ENCODE measurements at regions not wholly inside any gene's neighbourhood (a gene's known extent, or its start where the extent isn't known, plus 50 kb on each side); places are given as distances from the start of the nearest gene placed in this dataset.

GRCh38 chr2:236403125-236403524 lies 138.9 kb upstream of the ASB18 start:
- no peak overlapping the region for H2AFZ ChIP-seq (ENCODE audit: low read depth, low read length)
- H3K27me3 ChIP-seq (ENCODE audit: insufficient read depth, low read depth, low read length), result no peaks in the 10 kb centered on the region
- no peak for TF ChIP-seq POLR2AphosphoS5 (IDR thresholded peaks at IDR 0.05)
- no peak for TF ChIP-seq SMC3 (conservative IDR thresholded peaks at IDR 0.05; ENCODE audit: poor library complexity)
- no peak for TF ChIP-seq EP300 (conservative IDR thresholded peaks at IDR 0.05; ENCODE audit: poor library complexity, severe bottlenecking)
- no peak for TF ChIP-seq MXI1 (conservative IDR thresholded peaks at IDR 0.05; ENCODE audit: poor library complexity, severe bottlenecking)
- no peak for TF ChIP-seq TAF1 (IDR thresholded peaks at IDR 0.05; ENCODE audit: low read depth)

GRCh38 chr2:236403811-236404210 lies 139.6 kb upstream of the ASB18 start:
- Histone ChIP-seq H4K20me1 (ENCODE audit: insufficient read depth) (no peaks in the 10 kb centered on the region), H3K27ac (ENCODE audit: low read length) (no peak overlapping the region), H3K9me3 (ENCODE audit: low read length) (peaks cover 7% of the 10 kb centered on the region), H3K4me2 (ENCODE audit: low read length) (no peak overlapping the region), H3K4me3 (ENCODE audit: low read length) (no peak overlapping the region), H3K9ac (ENCODE audit: low read length) (no peak overlapping the region), H3K36me3 (ENCODE audit: insufficient read depth, low read length) (no peaks in the 10 kb centered on the region), H3K9me2 (ENCODE audit: insufficient read depth, low read length) (no peaks in the 10 kb centered on the region), H2AFZ (ENCODE audit: low read depth, low read length) (no peak overlapping the region), H3K79me2 (replicated peaks; ENCODE audit: insufficient read depth, low read length) (no peaks in the 10 kb centered on the region), H3K27me3 (ENCODE audit: insufficient read depth, low read depth, low read length) (no peaks in the 10 kb centered on the region), H3F3A (ENCODE audit: insufficient read depth, low read length, poor library complexity, severe bottlenecking) (no peaks in the 10 kb centered on the region)
- no peak for TF ChIP-seq REST (IDR thresholded peaks at IDR 0.05; ENCODE audit: borderline replicate concordance)
- TF ChIP-seq POLR2AphosphoS5 (IDR thresholded peaks at IDR 0.05), result no peak
- no peak for TF ChIP-seq CTCF (IDR thresholded peaks at IDR 0.05; ENCODE audit: poor library complexity, severe bottlenecking)
- TF ChIP-seq RAD21 (conservative IDR thresholded peaks at IDR 0.05), result no peak
- no peak for TF ChIP-seq MXI1 (conservative IDR thresholded peaks at IDR 0.05; ENCODE audit: poor library complexity, severe bottlenecking)
- TF ChIP-seq EZH2 (IDR thresholded peaks at IDR 0.05; ENCODE audit: borderline replicate concordance, insufficient read depth, low read length, poor library complexity, severe bottlenecking), result no peak
- TF ChIP-seq SMC3 (conservative IDR thresholded peaks at IDR 0.05; ENCODE audit: poor library complexity), result no peak
- TF ChIP-seq EP300 (conservative IDR thresholded peaks at IDR 0.05; ENCODE audit: poor library complexity, severe bottlenecking), result no peak
- no peak for TF ChIP-seq TAF1 (IDR thresholded peaks at IDR 0.05; ENCODE audit: low read depth)

More at GRCh38 chr2:236403125-236403524, 138.9 kb upstream of the ASB18 start:
- Histone ChIP-seq H3K4me2 (ENCODE audit: low read length) (no peak overlapping the region), H3K9me3 (ENCODE audit: low read length) (peaks cover 3% of the 10 kb centered on the region), H3K9ac (ENCODE audit: low read length) (no peak overlapping the region), H3K79me2 (replicated peaks; ENCODE audit: insufficient read depth, low read length) (no peaks in the 10 kb centered on the region), H3F3A (ENCODE audit: insufficient read depth, low read length, poor library complexity, severe bottlenecking) (no peaks in the 10 kb centered on the region), H3K27ac (ENCODE audit: low read length) (no peak overlapping the region), H4K20me1 (ENCODE audit: insufficient read depth) (no peaks in the 10 kb centered on the region), H3K4me3 (ENCODE audit: low read length) (no peak overlapping the region), H3K9me2 (ENCODE audit: insufficient read depth, low read length) (no peaks in the 10 kb centered on the region), H3K36me3 (ENCODE audit: insufficient read depth, low read length) (no peaks in the 10 kb centered on the region)

Measured in neural cell (in vitro differentiated cells).